ENCODE measurements at regions not wholly inside any gene's neighbourhood (a gene's known extent, or its start where the extent isn't known, plus 50 kb on each side); places are given as distances from the start of the nearest gene placed in this dataset.

GRCh38 chr3:152621006-152621868 lies 213.7 kb upstream of the P2RY1 start:
- peak in 19 of 56 donors; percentile 3 to 64 (median 11) for DNase-seq

- DNase-seq, result no peak
Observed at GRCh38 chr3:152621967-152622810, 212.7 kb upstream of the P2RY1 start.

GRCh38 chr3:152622811-152623167 lies 212.1 kb upstream of the P2RY1 start:
- DNase-seq, result no peak

- no peak for DNase-seq
Observed at GRCh38 chr3:152623286-152623911, 211.5 kb upstream of the P2RY1 start.

GRCh38 chr3:152626226-152626625 lies 208.7 kb upstream of the P2RY1 start:
- no peak for DNase-seq

- no peak for DNase-seq
Observed at GRCh38 chr3:152628496-152628895, 206.4 kb upstream of the P2RY1 start.

- no peak for DNase-seq
Observed at GRCh38 chr3:152629363-152630122, 205.4 kb upstream of the P2RY1 start.

GRCh38 chr3:152635389-152635788 lies 199.5 kb upstream of the P2RY1 start:
- DNase-seq, result no peak

GRCh38 chr3:152636651-152637050 lies 198.3 kb upstream of the P2RY1 start:
- DNase-seq, result no peak

- DNase-seq, result no peak
Observed at GRCh38 chr3:152638214-152638613, 196.7 kb upstream of the P2RY1 start.

- DNase-seq, result peak in 25 of 56 donors; percentile 5 to 77 (median 42)
Observed at GRCh38 chr3:152638707-152639450, 196.1 kb upstream of the P2RY1 start.

GRCh38 chr3:152641198-152641597 lies 193.7 kb upstream of the P2RY1 start:
- no peak for DNase-seq

GRCh38 chr3:152642658-152643057 lies 192.3 kb upstream of the P2RY1 start:
- DNase-seq, result no peak

GRCh38 chr3:152644478-152644877 lies 190.5 kb upstream of the P2RY1 start:
- no peak for DNase-seq

GRCh38 chr3:152646004-152646403 lies 188.9 kb upstream of the P2RY1 start:
- DNase-seq, result no peak

- peak in 52 of 56 donors; percentile 12 to 90 (median 67) for DNase-seq
Observed at GRCh38 chr3:152650177-152650576, 184.8 kb upstream of the P2RY1 start.

- DNase-seq, result peak in 1 of 56 donors; percentile 9
Observed at GRCh38 chr3:152650923-152651322, 184.0 kb upstream of the P2RY1 start.

GRCh38 chr3:152656214-152656971 lies 178.5 kb upstream of the P2RY1 start:
- peak in 5 of 56 donors; percentile 2 to 20 (median 19) for DNase-seq

- DNase-seq, result no peak
Observed at GRCh38 chr3:152656972-152657355, 178.0 kb upstream of the P2RY1 start.

Measured in nucleus accumbens (tissue), 56 donors.